Fibroblast of the conjunctiva (primary cell): ENCODE measurements at regions not wholly inside any gene's neighbourhood (a gene's known extent, or its start where the extent isn't known, plus 50 kb on each side); places are given as distances from the start of the nearest gene placed in this dataset.
A peak's percentile ranks its signal among the peaks of the same experiment; 100 is the strongest.
"Not testable (repeated sequence)": the region's sequence is repeated elsewhere in the genome, so short reads cannot be mapped to it uniquely, and the experiment has no call there.

Experiments
- DNase-seq: peaks from one replicate; pipeline ENCODE4 v3.0.0-alpha.2; 2010; ENCODE audit warnings: low read depth

DNA sequence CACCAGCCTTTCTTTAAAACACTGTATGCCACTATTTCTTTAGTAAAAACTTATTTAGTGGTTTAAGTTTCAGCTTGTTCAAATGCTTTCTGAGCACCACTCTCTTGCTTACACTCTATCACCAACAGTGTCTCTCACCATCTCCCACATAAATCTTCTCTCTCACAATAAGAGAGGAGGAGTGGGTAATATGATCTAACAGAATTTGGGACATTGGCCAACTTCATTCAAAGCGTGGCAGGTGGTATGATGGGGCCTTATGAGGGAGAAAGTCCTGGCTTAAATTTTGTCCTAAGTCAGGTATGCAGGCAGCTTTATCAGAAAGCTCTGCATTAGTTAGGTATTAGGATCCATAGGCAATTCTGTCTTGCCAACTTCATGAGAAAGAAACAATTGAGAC is 1132.5 kb downstream of the TUSC7 start:
- no peak for DNase-seq

DNA sequence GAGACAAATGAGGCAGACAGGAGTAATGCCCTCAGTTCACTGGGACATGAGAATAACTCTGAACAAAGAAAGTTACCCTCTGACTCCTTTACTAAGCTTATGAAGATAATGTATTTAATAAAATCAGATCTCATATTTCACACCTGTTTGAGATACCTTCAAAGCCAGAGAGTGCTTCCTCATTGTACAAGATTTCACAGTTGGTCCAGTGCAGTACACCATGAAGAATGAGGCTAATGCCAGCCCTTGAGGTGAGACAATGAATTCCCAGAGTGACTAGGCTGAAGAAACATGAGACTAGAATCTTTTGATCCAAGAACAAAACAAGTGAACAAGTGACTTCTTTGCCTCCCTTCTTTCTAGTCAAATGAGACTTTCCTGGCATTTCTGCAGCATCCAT is 1133.8 kb downstream of the TUSC7 start:
- DNase-seq, result no peak

DNA sequence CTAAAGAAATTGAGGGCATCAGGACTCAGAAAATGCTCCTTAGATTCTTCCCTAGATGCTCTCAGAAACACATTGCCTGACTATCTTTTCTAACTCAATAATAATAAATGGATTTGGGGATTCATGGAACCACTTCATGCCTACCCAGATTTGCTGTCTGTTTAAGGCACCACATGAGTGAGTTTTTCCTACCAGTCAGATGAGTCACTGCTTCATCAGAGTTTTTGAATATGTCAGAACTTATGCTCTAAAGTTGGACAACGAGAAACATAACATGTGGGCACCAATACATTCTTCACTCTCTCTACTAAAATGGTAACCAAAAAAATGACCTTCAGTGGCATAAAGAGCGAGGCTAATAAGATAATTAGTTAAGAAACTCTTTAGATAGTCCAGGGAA is 1135.1 kb downstream of the TUSC7 start:
- DNase-seq, result no peak

DNA sequence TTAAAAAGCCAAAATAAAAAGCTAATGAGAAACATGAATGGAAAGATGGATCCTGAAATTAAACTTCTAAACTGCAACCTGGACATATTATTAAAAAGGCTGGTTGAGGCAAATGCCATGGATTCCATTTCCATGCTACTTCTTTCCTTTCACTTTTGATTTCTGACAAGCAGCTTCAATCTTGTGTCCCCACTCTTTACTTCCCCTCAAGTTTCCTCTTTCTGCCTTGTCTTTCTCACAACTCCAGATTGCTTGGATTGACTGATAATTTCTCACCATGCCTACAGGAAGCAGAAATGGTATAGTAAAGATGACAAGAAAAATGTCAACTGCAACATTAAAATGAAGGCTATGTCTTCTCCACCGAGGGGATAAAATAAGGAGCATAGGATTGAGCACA is 1136.7 kb downstream of the TUSC7 start:
- DNase-seq, result no peak

DNA sequence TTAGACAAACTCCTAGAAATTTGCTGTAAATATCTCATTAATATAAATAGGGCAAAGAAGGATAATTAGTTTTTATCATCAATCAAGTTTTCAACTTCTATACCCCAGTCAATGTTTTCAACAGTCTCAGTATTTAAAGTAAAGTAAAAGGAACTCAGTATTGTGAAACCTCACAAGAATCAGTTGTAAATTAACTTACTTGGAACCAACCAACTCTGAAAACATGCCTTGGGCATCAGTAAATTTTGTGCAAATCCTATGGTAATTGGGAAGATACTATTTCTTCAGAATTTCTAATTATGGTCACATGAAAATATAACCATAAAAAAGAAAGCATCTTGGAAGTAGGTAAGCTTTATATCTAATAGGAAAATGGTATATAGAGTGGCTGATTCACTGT is 1139.0 kb downstream of the TUSC7 start:
- no peak for DNase-seq

DNA sequence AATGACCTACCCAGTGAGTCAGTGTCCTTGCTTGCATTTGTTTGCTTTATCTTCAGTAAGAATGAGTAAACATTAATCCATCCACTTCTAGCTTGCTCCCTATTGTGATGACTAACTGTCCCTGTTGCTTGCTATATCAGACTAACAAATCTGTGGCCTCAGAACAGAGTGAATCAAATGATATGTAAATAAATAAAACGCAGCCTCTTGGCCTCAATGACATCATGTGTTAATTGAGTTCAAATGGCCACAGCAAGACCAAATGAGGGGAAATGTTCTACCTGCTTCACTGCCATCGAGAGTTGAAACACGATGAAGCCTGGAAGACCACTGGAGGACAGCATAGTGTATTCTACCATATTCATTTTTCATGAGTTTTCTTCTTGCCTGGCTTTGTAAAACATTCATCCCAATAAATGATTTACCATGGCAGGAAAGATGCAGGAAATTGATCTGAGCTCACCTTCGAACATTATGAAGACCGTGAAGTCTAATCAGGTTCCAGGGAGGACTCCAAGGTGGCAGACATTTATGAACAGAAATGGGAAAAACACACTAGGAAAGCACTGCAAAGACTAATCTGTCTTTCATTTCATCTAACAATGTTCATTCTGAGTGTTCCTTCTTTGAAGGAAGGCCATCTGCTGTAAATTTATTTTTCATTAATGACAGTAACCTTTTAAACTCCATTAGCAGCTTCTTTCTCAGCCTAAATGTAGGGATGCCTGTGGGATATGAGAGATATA is 1144.5 kb downstream of the TUSC7 start:
- DNase-seq, result peak; percentile 24

DNA sequence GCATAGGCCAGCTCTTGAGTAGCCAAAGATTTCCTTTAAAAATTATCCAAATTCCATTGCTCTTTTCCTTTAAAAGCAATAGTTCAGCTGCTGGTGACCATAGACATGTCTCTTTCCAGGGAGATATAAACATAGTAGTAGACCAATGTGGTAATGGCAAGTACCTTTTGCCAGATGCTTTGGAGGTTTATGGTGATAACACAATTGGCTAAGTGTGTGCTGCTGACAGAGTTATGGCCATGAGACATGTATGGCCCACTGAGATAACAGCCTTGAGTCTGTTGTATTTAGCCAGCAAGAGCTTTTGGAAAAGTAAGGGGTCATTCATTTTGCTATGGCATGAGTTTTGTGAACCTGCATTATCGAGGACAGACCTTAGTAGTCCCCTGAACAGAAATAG is 1146.8 kb downstream of the TUSC7 start:
- no peak for DNase-seq

DNA sequence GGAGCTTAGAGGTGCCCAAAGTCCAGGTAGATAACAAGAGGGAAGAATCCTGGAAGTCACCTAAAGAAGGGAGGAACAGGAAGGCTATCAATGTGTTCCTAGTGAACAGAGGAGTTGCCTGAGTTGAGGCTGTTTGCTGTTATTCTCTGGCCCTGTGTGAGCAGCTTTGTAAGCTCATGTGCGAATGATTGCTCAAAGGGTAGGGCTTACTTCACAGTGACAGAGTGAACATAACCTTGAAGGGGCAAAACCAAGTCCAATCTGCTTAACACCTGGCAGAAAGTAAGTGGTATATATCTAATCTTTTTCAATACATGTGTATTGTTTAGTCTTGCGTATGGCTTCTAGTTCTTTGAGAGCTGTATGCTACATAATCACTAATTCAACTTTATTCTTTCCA is 1153.6 kb downstream of the TUSC7 start:
- DNase-seq, result no peak

DNA sequence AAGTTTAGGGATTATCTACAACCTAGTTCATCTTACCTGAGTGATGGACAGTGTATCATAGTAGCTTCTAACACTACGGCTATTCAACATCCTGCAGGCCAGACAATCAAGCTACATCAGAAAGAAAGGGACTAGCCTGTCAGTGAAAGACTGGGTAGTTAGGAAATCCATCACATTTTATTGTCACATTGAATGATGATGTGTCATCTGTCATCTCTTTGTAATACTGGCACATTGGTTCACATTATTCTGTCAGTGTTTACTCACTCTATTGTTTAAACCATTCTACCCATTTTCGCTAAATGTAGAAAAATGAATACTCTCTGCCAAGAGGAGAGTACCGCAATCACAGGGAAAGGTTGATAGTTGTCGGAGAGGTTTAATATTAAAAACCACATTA is 1155.8 kb downstream of the TUSC7 start:
- no peak for DNase-seq

DNA sequence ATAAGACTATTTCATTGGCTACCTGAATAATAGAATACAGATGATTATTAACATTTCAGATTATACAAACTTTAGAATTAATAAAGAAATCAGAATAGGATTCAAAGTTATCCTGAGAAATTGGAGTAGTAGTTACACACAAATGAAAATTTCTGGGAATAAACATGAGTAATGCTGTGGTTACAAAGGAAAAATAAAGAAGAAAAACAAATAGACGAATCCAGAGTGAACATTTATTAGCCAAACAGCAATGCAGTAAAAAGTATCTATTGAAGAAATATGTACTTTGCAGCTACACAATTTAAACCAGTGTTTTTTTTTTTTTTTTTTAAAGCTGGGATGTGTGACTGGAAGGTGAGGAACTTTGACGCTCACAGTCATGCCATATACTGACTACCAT is 1159.2 kb downstream of the TUSC7 start:
- DNase-seq, result no peak

DNA sequence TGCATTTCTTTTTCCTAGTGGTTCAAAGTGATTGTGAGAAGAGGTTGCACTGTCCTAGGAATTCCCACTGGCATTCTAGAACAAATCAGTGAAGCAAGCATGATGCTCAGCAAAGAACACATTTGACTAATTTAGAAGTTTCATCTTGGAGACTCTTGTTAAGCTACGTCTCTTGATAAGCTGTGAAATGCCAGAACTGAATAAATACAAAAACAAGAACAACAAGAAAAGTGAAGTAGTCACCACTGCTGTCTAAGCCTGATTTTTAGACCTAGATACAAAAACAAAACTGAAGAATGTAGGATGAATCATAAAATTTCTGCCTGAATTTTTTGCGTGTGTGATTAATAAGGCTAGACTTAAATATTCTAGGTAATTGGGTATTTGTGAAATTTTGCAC is 1162.4 kb downstream of the TUSC7 start:
- DNase-seq, result no peak

DNA sequence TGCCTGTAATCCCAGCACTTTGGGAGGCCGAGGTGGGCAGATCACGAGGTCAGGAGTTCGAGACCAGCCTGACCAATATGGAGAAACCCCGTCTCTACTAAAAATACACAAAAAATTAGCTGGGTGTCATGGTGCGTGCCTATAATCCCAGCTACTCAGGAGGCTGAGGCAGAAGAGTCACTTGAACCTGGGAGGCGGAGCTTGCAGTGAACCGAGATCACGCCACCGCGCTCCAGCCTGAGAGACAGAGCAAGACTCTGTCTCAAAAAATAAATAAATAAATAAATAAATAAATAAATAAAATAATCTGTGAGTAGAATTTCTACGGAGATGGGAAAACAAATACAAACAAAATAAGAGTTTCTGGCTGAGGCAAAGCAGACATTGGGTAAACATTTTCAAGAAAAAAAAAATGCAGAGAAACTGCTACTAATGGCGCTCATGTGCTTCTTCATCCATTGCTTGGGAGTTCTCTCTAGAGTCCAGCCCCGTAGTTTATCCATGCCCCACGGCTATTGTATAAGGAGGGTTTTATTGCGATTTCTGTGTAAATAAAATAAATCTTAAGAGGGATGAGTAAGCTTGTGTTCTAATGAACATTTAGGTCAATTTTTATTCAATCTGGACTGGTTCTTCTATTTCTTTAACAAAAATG is 1161.9 kb downstream of the IGSF11 start:
- not testable (repeated sequence) for DNase-seq

DNA sequence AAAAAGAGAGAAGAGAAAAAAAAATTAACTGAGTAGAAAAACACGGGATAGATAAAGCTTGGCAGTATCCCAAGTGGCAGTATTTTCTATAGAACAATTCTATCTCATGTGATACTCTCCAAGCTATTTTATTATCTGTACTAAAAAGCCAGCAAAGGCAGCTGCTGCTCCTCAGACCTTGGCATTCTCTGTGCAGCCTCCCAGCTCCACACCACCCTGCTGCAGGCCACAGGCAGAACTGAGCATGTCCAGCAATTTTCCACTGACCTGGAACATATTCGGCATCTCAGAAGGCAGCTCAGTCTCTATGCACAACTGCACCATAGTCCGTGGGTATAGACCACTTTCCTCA is 1161.4 kb downstream of the IGSF11 start:
- no peak for DNase-seq

DNA sequence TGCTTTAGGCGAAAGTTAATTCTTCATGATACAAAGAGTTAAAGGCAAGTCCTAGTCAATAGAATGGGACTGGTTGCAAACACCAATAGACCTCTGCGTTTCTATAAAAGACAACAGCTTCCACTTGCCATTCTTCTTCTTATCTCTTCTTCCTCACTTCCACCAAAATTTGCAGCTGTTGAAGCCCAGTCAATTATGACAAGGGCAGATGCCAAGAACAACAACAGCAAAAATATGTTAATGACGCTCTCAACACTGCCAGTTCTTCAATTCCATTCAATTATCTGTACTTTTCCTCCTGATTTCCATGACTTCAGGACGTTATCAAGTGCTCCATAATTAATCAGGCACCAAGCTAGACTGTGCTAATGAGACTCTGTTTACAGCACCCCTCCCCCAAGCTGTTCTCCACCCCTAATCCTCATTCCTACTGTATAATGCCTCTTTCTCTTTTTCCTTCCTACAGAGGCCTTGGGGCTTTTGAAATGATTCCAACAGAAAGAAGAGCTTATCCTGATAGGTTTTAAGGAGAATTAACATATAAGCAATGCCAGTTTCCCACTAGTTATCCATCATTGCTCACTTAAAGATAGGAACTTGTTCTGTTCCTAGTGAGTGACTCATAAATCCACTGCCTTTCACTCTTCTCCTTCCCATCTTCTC is 1160.5 kb downstream of the IGSF11 start:
- no peak for DNase-seq

DNA sequence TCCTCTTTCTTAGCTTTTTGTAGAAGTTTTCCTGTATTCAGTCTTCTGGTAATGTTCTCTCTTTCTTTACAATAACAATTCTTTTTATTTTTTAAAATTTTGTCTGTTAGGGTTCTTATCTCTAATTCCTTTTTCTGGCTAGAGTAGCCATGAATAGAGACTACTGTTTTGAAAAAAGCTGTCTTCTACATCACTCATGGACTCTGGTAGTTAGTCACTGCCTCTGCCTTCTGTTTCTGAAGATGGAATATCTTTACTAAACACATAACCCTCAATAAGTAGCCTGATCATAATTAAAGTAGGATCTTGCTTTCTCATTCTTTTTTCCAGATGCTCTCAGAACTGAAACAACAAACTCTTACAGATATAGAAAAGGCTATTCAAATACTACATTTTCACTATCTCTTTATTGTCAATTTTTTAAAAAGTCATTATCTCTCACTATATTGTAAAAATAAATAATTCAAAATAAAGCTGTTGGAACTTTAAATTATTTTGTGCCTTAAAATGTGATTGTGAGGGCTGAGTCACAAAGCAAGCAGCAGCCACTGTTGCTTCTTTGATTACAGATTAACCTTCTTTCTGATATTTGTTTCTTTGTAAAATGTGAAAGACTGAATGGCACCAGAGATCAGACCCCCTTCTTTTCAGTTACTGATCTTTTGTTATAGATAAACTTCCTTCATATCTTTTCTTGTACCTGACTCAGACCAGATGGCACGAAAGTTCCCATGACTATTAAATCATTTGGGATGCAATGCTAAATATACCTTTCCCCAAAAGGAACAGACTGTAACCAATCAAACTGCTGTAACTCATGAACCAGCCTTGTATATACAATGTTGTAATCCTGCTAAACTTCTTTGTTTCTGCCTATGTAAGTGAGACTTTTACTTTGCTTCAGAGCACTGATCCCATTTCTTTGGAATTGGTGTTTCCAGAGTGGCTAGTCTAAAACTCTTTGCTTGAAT is 1159.5 kb downstream of the IGSF11 start:
- no peak for DNase-seq

DNA sequence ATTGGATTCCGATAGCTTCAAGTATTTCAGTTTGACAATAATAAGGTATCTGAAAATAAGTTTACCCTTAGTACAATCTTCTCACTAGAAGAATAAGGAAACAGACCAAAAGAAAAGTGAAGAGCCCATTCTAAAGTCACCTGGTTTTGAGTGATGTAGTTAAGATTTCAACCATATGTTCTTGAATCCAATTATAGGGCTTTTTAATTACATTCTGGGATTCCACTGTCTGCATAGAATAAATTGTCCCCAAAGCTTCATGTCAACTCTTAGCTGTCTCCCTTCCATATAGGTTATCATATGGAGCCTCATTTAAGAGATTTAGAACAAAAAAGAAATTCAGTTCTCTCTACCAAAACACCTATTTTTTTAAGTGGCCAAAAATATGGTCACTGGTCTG is 1158.8 kb downstream of the IGSF11 start:
- no peak for DNase-seq

DNA sequence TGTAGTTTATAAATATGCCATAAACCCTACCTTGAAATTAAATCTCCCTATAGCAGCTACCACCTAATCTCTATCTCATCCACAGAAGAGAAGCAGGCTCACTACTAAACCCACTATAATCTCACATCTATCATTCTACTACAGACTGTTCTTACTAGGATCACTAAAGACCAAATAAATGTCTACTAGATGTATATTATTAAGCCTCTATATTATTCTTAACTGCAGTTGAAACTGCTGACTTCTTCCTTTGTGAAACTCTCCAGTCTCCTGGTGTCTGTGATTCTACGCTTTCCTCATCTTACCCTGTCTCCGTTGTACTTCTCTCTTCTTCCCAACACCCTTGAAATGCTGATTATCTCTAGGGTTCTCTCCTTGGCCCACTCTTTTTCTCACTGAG is 1154.0 kb downstream of the IGSF11 start:
- no peak for DNase-seq

DNA sequence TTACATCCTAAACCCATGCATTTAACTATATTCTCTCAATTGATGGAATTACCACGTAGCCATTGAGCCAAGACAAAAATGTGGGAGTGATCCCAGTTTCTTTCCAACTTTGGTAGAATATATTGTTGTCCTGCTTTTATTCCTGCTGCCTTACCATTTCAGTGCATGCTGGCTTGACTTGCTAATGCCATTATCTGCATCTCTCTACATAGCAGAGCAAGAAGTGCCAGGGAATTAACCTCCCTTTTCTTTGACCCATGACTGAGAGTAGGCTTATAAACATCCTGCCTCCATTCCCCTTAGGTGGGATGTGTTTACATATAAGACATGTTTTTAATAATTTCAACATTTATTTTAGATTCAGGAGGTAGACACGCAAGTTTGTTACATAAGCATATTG is 1153.4 kb downstream of the IGSF11 start:
- no peak for DNase-seq

DNA sequence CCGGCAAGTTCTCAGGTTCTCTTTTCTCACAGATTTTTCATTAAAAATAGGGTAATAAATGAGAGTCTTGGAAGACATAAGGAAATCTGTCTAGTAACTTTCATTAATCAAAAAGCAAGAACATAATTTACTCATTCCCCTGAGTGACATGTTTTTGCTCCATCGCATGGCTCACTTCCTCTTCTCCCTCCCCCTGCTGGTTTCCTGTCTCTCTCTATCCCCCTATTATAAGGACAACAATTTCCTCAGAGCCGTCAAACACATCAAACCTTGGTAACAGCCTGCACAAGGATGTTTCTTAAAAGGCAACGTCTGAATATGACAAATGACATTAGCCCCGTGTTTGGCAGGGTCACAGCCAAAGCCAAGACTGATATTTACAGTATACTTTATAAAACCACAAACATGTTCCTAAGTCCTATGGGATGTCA is 1149.6 kb downstream of the IGSF11 start:
- no peak for DNase-seq

DNA sequence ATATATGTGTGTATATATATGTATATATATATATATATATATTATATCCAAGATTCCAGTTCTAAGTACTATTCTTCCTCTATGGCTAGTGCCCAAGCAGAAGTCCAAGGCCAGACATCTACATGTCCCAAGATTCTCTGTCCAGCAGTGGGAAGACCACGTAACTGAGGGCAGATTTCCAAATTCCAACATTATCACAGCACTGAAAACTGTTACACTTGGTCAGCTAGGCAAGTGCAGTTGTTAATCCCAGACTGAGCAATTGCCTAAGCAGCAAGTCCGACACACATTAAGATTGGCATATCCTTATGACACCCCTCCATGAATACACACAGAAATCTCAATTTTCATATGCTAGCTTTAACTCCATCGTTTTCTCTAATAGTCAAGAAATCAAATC is 1148.5 kb downstream of the IGSF11 start:
- DNase-seq, result no peak

DNA sequence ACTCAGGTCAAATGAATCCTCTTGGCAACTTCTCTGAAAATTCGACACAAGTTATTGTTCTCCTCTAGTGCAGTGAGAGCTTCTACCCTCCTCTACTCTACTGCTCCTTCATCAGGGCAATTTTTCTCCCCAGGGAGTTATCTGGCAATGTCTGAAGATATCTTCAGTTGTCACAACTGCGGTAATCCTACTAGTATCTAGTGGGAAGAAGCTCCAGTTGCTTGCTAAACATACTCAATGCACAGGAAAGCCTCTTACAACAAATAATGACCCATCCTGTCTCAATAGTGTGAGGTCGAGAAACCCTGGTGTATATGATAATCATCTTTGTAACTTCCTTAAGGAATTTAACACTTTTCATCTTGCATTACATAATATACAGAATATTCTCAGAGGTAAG is 1147.6 kb downstream of the IGSF11 start:
- no peak for DNase-seq

DNA sequence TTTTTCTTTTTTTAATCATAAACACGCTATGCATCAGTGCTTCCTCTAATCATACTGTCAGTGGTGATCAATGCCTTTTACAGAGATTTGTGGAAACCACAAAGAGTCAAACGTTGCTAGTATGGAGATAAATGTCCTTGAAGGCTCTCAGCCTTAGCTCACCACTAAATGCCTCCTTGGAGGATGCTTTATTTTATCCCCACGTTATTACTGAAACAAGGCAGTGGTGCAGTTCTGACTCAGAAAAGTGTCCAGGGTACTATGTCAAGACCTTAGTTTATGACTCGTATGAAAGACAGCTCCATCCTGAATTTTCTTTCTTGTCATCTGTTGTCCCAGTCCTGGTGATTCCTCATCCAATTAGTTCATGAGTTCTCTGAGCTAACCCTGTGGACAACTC is 1146.7 kb downstream of the IGSF11 start:
- no peak for DNase-seq
